ENCODE measurements at regions not wholly inside any gene's neighbourhood (a gene's known extent, or its start where the extent isn't known, plus 50 kb on each side); places are given as distances from the start of the nearest gene placed in this dataset.

GRCh38 chr11:122405547-122406341, 249.8 kb upstream of the UBASH3B start:
- TF ChIP-seq PATZ1 (CRISPR knock-in tag; IDR thresholded peaks at IDR 0.05; ENCODE audit: borderline replicate concordance) (no peak), ZFP3 (CRISPR knock-in tag; IDR thresholded peaks at IDR 0.05) (no peak), GLIS3 (CRISPR knock-in tag; IDR thresholded peaks at IDR 0.05) (no peak), ARNTL (CRISPR knock-in tag; IDR thresholded peaks at IDR 0.05; ENCODE audit: borderline replicate concordance, low read depth) (no peak), TOX (CRISPR knock-in tag; IDR thresholded peaks at IDR 0.05; ENCODE audit: borderline replicate concordance) (no peak), TCF4 (CRISPR knock-in tag; IDR thresholded peaks at IDR 0.05; ENCODE audit: borderline replicate concordance) (no peak), CREB5 (CRISPR knock-in tag; IDR thresholded peaks at IDR 0.05; ENCODE audit: low read depth) (no peak), BACH2 (CRISPR knock-in tag; IDR thresholded peaks at IDR 0.05; ENCODE audit: borderline replicate concordance) (no peak), CSDC2 (CRISPR knock-in tag; IDR thresholded peaks at IDR 0.05) (no peak), ESRRG (CRISPR knock-in tag; IDR thresholded peaks at IDR 0.05) (no peak), ZC3H10 (CRISPR knock-in tag; IDR thresholded peaks at IDR 0.05) (no peak), TSHZ2 (CRISPR knock-in tag; IDR thresholded peaks at IDR 0.05) (no peak), POU6F1 (CRISPR knock-in tag; IDR thresholded peaks at IDR 0.05; ENCODE audit: borderline replicate concordance, low read depth) (no peak), ZNF70 (CRISPR knock-in tag; IDR thresholded peaks at IDR 0.05) (no peak)

Measured in SK-N-SH treated with all-trans-retinoic acid at 6 μM for 48 hours (cell line).